Activated naive CD4-positive, alpha-beta T cell treated with anti-CD3 and anti-CD28 coated beads, Interleukin-2, amount 50 U/mL, for 72 hours (primary cell): ENCODE measurements at regions not wholly inside any gene's neighbourhood (a gene's known extent, or its start where the extent isn't known, plus 50 kb on each side); places are given as distances from the start of the nearest gene placed in this dataset.

Experiments
- ATAC-seq, 2 donors: fragments of 150-1000 bp; cut with Tn5 transposase; 2 replicates each; pipeline ENCODE4 v1.10.0; 2021; ENCODE audit warnings: mild to moderate bottlenecking in 2 of 2, moderate library complexity in 2 of 2
- DNase-seq, 2 donors: peaks; one replicate each; pipeline ENCODE4 v3.0.0; 2021 to 2022; ENCODE audit warnings: low spot score in 2 of 2
- H3K27ac Mint-ChIP-seq, 2 donors: one replicate each; pipeline ENCODE4 v1.8.0; 2022; ENCODE audit warnings: mild to moderate bottlenecking in 2 of 2, mixed read lengths in 2 of 2
- H3K36me3 Mint-ChIP-seq, 2 donors: one replicate each; pipeline ENCODE4 v1.8.0; 2022; ENCODE audit warnings: mixed read lengths in 2 of 2
- H3K9me3 Mint-ChIP-seq, 2 donors: one replicate each; pipeline ENCODE4 v1.8.0; 2022; ENCODE audit warnings: mixed read lengths in 2 of 2

DNA sequence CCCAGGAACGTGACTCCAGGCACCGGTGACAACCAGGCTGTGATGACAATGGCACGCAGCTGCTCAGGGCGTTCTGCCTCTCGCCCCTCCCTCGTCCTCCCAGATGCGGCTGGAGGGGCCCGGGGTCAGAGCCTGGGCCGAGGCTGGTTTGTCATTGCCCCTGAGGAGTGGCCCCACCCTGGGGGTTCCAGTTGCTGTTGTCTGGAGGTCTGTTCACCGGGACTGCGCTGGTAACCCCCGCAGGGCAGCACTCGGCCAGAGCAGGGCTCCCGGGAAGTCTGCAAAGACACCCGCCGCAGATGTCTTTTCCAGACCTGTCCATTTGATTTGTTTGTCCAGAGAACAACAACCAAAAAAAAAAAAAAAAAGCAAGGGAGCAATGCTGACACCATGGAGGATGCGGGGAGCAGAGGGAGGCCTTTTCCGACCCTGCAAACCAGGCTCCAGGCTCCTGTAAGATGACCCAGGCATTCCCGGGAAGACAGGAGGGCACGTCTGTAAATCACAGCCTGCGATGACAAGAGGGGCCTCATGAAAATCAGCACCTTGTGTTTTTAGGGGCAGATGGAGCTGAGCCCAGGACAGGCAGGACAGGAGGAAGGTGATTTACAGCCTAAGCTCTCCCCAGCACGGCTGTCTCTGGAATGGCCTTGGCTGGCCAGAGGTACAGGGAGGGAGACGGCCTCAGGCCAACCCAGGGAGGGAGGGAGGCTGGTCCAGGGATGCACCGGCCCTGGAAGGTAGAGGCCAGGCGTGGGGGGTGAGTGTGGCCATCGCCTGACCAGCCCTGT, 189.3 kb downstream of the ERMARD start:
- H3K27ac Mint-ChIP-seq = no peak overlapping the region
- ATAC-seq = no peak
- H3K9me3 Mint-ChIP-seq = peaks cover 7 to 19% of the 10 kb centered on the region in 2 donors

DNA sequence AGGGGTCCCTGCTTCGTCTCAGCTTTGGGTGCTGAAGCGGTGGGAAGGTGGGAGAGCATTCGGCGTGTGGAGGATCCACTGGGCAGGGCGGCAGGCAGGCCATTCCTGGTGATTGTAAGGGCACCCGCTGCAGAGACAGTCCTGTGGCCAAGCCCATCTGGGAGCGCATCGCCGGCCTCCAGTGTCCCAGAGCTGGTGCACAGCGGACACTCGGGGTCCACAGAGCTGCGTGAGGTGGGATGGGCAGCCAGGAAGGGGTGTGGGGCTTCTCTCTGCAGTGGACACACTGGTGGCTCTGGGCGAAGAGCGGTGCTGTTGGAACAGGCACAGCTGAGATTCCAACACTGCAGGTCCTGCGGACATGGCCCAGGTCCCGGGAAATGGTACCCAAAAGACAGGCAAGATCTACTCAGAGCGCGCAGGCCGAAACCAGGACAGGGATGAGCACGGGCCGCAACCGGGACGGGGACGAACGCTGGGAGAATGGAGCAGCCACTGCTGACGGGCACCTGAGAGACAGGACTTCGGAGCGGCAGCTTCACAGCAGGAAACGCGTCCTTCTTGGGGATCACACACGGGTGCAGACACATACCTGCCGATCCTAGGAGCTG, 188.2 kb downstream of the ERMARD start:
- Mint-ChIP-seq H3K27ac (no peak overlapping the region), H3K9me3 (peaks cover 7 to 19% of the 10 kb centered on the region in 2 donors), H3K36me3 (peaks cover 11 to 16% of the 10 kb centered on the region in 2 donors)
- no peak for ATAC-seq
- DNase-seq = no peak

More for the DNA sequence above, 189.3 kb downstream of the ERMARD start:
- peaks cover 11 to 16% of the 10 kb centered on the region in 2 donors for H3K36me3 Mint-ChIP-seq
- DNase-seq = no peak

DNA sequence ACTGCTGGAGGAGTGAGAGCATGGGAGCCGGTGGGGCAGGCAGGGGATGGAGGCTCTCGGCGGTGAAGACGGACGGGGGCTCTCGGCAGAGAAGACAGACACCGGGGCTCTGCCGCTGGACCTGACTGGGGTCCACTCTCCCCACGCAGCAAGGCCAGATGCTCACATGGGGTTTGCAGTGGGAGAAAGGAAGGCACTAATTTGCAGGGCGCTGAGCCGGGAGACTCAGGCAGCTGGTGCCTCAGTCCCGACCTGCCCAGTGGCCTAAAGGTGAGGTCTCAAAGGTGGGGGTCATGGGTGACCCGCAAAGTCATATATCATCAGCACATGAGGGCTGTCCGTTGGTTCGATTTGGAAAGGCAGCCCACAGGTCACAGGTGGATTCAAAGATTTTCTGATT, 187.3 kb downstream of the ERMARD start:
- no peak for DNase-seq
- Mint-ChIP-seq H3K9me3 (peaks cover under 1 to 11% of the 10 kb centered on the region in 2 donors), H3K27ac (no peak overlapping the region), H3K36me3 (peaks cover 5 to 7% of the 10 kb centered on the region in 2 donors)
- no peak for ATAC-seq

DNA sequence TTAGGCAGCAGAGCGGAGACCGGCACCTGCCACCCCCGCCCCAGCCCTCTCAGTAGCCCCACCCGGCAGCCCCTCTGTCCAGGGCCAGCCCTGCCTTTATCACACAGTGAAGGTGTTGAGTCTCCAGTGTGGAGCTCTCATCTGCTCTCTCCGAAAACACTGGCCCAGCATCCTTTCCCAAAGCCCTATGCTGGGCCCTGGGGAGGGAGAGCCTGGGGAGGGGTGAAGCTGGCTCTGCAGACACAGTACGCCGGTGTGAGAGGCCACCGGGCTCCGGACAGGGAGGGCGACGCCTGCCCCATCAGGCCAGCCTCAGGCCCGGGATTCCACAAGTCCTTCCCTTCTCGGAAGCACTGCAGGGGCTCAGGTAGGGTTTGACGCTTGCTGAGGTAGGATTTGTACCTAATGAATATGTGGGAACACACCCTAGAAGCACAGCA, 186.9 kb downstream of the ERMARD start:
- peaks cover under 1 to 2% of the 10 kb centered on the region in 2 donors for H3K36me3 Mint-ChIP-seq
- DNase-seq (no peak), ATAC-seq (no peak)
- peaks cover 0 to 7% of the 10 kb centered on the region in 2 donors for H3K9me3 Mint-ChIP-seq
- H3K27ac Mint-ChIP-seq = no peak overlapping the region

DNA sequence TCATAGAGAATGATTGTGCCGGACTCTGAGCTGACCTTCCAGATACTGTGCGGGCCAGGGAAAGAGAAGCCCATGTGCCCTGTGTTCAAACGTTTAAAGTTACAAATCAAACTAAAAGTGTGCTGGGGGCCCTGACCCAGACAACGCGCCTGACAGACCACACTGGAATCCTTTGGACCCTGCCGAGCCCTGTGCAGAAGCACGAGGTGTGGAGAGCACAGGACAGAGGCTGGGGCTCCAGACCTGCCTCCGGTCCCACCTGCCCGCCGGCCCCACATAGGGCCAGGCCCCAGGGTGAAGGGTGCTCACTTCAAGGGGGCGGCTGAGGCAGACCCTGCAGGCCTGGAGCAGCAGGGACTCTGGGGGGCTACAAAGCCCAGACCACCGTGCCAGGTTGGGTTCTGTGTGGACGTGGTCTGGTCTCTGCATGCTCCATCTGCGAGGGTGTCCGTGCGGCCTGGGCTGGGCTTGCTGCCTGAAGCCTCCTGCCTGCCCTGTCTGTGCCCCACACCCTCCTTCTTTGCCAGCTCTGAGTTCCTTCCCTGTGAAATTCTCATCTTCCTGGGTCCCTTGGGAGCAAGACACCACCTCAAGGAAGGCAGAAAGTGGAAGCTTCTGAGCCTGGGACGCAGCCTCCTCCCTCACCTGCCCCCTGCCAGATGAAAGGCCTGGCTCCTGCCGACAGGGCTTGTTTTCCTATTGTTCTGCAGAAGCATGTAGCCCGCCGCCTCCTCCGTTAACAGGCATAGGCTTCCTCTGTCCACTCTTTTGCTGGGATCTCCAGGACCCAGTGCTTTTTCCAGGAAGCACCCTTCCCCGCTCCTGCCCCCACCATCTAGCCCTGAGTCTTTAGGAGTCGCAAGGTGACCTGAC, 186.2 kb downstream of the ERMARD start:
- no peak for DNase-seq
- Mint-ChIP-seq H3K27ac (no peak overlapping the region), H3K36me3 (no peaks in the 10 kb centered on the region), H3K9me3 (peaks cover 0 to 4% of the 10 kb centered on the region in 2 donors)
- no peak for ATAC-seq

DNA sequence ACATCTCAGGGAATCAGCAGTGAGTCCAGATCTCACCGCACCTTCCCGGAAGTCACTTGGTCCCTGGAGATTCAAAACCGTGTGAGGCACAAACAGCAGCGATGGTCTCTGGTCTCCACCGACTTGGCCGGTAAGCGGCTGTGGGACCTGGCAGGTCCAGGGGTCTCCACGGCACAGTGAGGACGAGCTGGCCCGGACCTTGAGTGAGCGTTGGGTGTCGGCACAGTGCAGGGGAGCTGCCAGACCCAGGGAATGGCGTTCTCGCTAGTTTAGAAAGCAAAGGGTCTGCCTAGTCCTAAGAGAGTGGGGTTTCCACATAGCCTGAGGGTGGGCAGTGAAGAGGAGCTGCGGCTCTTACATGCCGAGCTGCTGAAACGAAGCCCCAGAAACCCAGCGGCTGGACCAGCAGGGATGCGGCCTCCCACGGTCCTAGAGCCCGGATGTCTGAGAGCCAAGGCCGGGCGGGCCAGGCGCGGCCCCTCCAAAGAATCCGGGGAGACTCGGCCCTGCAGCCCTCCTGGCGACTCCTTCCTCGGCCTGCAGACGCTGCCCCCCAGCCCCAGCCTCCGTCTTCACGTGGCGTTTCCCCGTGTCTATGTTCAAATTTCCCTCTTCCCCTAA, 185.0 kb downstream of the ERMARD start:
- H3K36me3 Mint-ChIP-seq = no peaks in the 10 kb centered on the region

DNA sequence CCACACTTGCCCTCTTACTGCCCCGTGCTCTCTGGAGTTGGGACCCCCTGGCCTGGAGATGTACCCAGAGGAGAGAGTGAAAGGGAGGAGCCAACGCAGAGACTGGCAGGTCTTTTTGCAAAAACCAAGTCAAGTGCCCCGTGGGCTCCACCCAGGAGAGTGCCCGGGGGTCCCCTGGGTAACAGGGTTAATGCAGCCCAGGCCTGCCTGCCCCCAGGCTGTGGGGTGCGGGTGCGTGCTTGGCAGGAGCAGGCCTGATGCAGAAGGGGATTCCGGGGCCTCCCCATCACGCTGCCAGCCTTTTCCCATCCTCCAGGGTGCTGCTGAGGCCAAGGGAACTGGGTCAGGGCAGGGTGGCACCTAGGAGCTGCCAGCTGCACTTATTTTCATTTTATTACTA, 184.4 kb downstream of the ERMARD start:
- no peak for ATAC-seq
- no peaks in the 10 kb centered on the region for H3K9me3 Mint-ChIP-seq
- no peak for DNase-seq
- H3K27ac Mint-ChIP-seq = no peak overlapping the region
- no peaks in the 10 kb centered on the region for H3K36me3 Mint-ChIP-seq

More for the DNA sequence above, 185.0 kb downstream of the ERMARD start:
- DNase-seq (no peak), ATAC-seq (no peak)
- Mint-ChIP-seq H3K9me3 (no peaks in the 10 kb centered on the region), H3K27ac (no peak overlapping the region)

DNA sequence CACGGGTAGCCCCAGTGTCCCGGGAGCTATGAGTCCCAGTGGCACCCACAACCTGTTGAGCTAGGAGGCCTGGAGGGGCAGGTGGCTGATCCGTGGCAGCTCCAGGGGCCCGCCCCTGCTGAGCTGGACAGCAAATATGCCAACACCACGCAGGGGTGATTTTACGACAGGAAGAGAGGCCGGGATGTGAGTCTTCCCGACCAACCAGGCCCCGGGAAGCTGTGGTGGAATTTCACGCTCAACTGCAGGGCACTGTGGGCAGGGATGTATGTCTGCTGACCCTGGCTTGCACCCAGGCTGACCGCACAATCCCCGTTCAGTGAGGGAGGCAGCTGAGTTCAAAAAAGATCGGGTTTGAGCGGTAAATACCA, 183.9 kb downstream of the ERMARD start:
- H3K27ac Mint-ChIP-seq = no peak overlapping the region
- DNase-seq = no peak
- ATAC-seq = no peak
- H3K36me3 Mint-ChIP-seq = no peaks in the 10 kb centered on the region
- H3K9me3 Mint-ChIP-seq = no peaks in the 10 kb centered on the region

DNA sequence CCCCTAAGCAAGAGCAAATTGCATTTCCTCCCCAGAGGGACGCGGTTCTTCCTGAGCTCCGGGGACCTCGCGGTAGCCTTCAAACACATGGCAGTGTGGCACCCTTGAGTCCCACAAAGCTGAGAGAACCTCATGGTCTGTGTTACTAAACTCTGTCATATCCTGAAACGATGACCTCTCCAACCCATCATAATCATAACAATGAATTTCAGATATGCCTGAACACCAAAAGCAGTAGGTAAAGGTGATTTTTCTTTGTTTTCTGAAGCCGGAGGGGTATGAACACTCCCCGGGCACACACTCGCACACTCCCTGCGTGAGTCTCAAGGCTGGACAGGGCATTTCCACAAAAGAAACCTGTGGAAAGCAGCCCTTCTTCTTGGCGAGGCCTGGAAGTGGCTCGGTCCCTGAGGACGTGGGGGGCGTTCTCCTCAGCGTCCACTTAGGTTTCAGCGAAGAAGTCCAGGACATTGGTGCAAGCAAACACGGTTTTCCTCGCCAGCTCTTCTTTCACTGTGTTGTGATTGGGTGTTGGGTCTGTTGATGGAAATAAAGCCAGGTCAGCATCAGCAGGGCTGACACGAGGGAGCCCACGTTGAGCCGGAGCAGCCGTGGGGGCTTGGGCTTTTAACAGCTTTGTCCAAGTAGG, 183.4 kb downstream of the ERMARD start:
- ATAC-seq (no peak), DNase-seq (no peak)
- H3K27ac Mint-ChIP-seq = no peak overlapping the region
- H3K9me3 Mint-ChIP-seq = no peaks in the 10 kb centered on the region
- H3K36me3 Mint-ChIP-seq = no peaks in the 10 kb centered on the region

DNA sequence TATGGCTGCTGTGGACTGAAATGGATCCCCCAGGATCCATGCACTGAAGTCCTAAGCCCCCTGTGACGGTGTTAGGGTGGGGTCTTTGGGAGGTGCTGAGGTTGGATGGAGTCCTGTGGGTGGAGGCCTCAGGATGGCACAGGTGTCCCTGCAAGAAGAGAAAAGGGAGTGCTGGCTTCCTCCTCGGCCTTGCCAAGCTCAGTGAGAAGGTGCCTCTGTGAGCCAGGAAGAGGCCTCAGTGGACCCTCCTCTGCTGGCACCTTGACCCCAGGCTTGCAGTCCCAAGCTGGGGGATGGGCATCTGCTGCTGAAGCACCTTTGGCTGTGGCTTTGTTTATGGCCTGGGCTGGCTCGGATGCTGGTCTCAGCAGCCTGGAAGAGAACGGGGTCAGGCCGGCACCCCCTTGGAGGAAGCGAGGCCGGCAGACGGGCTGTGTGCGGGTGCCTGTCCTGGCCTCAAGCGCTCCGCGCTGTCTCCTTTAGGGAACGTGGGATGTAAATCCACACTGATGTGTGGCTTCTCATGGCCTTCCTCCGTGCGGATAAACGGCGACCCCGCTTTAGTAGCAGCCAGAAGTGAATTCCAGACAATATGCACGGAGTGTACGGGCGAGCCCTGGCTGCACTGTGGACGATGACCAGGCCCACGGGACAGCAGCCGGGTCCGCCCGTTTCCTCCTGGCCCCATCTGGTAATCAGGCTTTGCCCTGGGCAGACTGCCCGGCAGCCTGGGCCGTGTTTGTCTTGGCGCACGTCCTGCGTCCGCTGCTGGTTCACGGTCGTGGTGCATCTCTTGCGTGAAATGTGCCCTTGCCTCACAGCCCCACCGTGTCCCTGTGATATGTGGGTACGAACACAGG, 182.6 kb downstream of the ERMARD start:
- ATAC-seq (no peak), DNase-seq (no peak)
- H3K27ac Mint-ChIP-seq = no peak overlapping the region
- peaks cover 5 to 6% of the 10 kb centered on the region in 2 donors for H3K9me3 Mint-ChIP-seq
- no peaks in the 10 kb centered on the region for H3K36me3 Mint-ChIP-seq

DNA sequence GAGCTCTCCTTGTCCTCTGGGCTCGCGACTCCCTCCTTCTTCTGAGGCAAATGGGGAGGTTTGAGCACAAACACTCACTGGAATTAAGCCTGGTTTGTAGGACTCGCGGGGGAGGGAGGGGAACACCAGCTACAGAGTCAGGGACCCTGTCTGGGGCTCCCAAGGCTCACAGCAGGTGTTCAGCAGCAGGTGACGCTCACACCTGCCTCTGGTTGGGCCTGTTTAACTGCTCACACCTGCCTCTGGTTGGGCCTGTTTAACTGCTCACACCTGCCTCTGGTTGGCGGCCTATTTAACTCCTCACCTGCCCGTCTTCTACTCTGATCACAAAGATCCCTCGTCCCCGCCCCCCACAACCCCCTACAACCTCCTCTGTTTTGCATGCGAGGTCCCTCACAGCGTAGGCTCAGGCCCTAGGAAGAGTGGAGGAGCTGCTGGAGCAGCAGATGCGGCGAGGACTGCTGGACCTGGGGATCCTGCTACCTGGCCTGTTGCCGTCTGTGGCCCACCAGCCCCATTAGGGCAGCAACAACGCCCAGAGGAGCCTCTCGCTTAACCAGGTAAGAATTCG, 181.9 kb downstream of the ERMARD start:
- DNase-seq (no peak), ATAC-seq (no peak)
- peaks cover 10 to 11% of the 10 kb centered on the region in 2 donors for H3K9me3 Mint-ChIP-seq
- no peaks in the 10 kb centered on the region for H3K36me3 Mint-ChIP-seq
- no peak overlapping the region for H3K27ac Mint-ChIP-seq

DNA sequence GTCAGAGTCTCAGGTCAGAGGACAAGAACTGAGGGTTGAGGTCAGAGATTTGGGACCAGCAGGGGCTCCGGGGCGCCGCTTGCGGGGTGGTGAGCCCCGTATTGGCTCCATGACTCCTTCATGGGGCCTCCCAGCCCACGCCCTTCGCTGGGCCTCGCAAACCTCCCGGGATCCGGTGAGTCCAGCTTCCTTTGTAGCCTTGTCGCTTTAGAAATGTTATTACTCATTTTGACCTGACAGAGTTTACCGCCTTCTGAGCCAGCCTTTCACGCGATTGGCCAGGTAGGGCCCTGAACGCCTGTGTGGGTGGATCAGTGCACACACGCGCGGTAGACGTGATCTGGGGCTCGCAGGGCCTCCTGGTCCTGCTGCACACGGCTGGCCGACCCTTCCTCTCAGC, 181.1 kb downstream of the ERMARD start:
- ATAC-seq (no peak), DNase-seq (no peak)
- no peaks in the 10 kb centered on the region for H3K36me3 Mint-ChIP-seq
- no peak overlapping the region for H3K27ac Mint-ChIP-seq
- peaks cover 10 to 11% of the 10 kb centered on the region in 2 donors for H3K9me3 Mint-ChIP-seq

DNA sequence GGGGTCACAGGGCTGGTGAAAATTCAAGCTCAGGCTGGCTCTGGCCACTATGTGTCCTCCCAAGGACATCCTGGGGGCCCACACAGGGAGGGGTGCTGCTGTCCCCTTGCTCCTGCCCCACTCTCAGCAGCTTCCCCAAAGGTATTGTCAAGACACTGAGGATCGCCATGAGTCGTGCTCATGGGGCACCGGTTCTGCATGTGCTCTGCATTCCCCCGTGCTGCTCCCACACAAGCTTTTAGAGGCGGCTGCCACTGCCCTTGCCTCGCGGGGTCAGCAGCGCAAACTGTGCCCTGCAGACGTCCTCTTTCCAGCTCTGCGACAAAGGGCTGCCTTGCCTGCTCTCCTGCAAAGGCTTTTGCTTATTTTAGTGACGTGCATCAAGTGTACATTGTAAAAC, 179.8 kb downstream of the ERMARD start:
- DNase-seq (no peak), ATAC-seq (no peak)
- Mint-ChIP-seq H3K36me3 (no peaks in the 10 kb centered on the region), H3K9me3 (peaks cover 10 to 11% of the 10 kb centered on the region in 2 donors), H3K27ac (no peak overlapping the region)

DNA sequence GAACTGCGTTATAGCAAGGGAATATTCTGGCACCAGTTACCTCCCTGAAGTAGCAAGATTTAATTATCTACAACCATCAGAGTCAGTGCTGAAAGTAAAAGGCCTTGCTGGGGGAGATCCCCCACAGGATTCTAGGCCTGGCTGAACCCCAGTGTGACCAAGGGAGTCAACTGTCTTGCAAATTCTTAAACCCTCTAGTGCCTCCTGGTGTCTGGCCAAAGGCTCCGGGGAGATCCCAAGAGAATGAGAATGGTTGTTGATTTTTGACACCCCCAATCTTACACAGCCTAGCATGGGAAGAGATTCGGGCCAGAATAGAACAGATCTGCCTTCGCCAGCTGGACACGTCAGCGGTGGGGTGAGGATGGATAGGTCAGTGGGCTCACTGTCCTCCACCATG, 179.4 kb downstream of the ERMARD start:
- H3K27ac Mint-ChIP-seq = no peak overlapping the region
- ATAC-seq (no peak), DNase-seq (no peak)
- peaks cover 11 to 12% of the 10 kb centered on the region in 2 donors for H3K9me3 Mint-ChIP-seq
- H3K36me3 Mint-ChIP-seq = no peaks in the 10 kb centered on the region

DNA sequence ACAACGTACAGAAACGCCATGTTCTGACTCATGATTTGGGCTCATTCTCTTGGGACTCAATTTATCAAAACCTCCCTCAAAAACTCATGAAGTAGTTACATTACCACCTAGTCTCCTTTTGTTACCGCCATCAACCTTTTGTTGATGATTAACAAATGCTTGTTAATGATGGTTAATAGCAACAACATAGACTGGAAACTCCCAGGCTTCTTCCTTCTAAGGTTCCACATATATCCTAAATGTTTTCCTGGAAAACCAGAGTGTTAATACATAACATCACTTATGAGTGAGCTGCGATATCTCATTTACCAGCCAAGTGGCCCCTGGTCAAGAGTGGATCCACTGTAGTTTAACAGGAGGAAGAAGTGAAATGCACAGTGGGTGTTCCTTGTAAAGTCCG, 176.3 kb downstream of the ERMARD start:
- ATAC-seq = no peak
- DNase-seq = no peak
- H3K36me3 Mint-ChIP-seq = no peaks in the 10 kb centered on the region

More for the DNA sequence above, 176.3 kb downstream of the ERMARD start:
- Mint-ChIP-seq H3K9me3 (peaks cover 11 to 15% of the 10 kb centered on the region in 2 donors), H3K27ac (no peak overlapping the region)
